GM23338 (cell line): ENCODE measurements at regions not wholly inside any gene's neighbourhood (a gene's known extent, or its start where the extent isn't known, plus 50 kb on each side); places are given as distances from the start of the nearest gene placed in this dataset.

ENCODE experiments used
- CTCF ChIP-seq, 2 experiments: fragments of 200-600 bp in 1 of 2; sonication (generic) in 1 of 2; conservative IDR thresholded peaks; 2 replicates each; pipeline versions ENCODE4 v1.5.1 to v1.6.1; 2016 to 2017; ENCODE audit warnings: antibody characterized with exemption in 2 of 2, low read depth in 2 of 2, mild to moderate bottlenecking in 2 of 2, moderate library complexity in 1 of 2
- EZH2 ChIP-seq: fragments of 200-600 bp; sonication (generic); IDR thresholded peaks from one replicate; pipeline ENCODE4 v1.8.0; 2017; ENCODE audit warnings: antibody characterized with exemption, mild to moderate bottlenecking, low read depth; ENCODE audit not compliant: unreplicated experiment
- EZH2phosphoT487 ChIP-seq: fragments of 200-600 bp; sonication (generic); IDR thresholded peaks from one replicate; pipeline ENCODE4 v1.8.1; 2018; ENCODE audit warnings: antibody characterized with exemption; ENCODE audit not compliant: unreplicated experiment
- JUNB ChIP-seq: IDR thresholded peaks from one replicate; pipeline ENCODE4 v1.6.1; 2016; ENCODE audit warnings: antibody characterized with exemption; ENCODE audit not compliant: unreplicated experiment
- POLR2AphosphoS5 ChIP-seq: IDR thresholded peaks from 2 replicates; pipeline ENCODE4 v1.6.1; 2016; ENCODE audit warnings: antibody characterized with exemption, low read depth
- TF ChIP-seq, protein P1 (sequence below): IDR thresholded peaks from one replicate; pipeline ENCODE4 v1.6.1; 2018; ENCODE audit warnings: antibody characterized with exemption; ENCODE audit not compliant: unreplicated experiment

DNA sequence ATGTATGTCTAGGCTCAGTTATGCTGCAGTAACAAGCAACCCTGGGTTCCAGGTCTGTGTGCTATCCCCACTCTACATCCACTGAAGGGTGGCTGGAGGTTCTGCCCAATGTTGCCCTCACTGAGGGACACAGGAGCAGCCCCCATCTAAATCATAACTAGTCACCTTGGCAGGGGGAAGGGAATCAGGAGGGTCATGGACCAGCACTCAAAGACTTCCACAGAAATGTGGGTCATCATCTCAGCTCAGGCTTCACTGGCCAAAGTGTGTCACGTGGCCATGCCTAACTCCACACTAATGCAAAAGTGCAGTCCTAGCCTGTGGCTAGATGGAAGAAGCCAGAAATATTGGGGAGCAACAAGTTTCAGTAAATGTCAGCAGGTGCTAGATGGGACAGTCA is 137.3 kb upstream of the ZNF507 start:
- TF ChIP-seq JUNB: no peak
- TF ChIP-seq CTCF (conservative IDR thresholded peaks at IDR 0.05; ENCODE audit: low read depth in 2 of 2): no peak
- no peak for TF ChIP-seq POLR2AphosphoS5
- TF ChIP-seq EZH2: no peak
- TF ChIP-seq, protein P1, sequence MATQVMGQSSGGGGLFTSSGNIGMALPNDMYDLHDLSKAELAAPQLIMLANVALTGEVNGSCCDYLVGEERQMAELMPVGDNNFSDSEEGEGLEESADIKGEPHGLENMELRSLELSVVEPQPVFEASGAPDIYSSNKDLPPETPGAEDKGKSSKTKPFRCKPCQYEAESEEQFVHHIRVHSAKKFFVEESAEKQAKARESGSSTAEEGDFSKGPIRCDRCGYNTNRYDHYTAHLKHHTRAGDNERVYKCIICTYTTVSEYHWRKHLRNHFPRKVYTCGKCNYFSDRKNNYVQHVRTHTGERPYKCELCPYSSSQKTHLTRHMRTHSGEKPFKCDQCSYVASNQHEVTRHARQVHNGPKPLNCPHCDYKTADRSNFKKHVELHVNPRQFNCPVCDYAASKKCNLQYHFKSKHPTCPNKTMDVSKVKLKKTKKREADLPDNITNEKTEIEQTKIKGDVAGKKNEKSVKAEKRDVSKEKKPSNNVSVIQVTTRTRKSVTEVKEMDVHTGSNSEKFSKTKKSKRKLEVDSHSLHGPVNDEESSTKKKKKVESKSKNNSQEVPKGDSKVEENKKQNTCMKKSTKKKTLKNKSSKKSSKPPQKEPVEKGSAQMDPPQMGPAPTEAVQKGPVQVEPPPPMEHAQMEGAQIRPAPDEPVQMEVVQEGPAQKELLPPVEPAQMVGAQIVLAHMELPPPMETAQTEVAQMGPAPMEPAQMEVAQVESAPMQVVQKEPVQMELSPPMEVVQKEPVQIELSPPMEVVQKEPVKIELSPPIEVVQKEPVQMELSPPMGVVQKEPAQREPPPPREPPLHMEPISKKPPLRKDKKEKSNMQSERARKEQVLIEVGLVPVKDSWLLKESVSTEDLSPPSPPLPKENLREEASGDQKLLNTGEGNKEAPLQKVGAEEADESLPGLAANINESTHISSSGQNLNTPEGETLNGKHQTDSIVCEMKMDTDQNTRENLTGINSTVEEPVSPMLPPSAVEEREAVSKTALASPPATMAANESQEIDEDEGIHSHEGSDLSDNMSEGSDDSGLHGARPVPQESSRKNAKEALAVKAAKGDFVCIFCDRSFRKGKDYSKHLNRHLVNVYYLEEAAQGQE: no peak
- TF ChIP-seq EZH2phosphoT487: no peak
